HG03039 (cell line): ENCODE measurements at regions not wholly inside any gene's neighbourhood (a gene's known extent, or its start where the extent isn't known, plus 50 kb on each side); places are given as distances from the start of the nearest gene placed in this dataset.

ENCODE experiments used
- ATAC-seq: cut with Tn5 transposase; IDR thresholded peaks from one replicate; pipeline ENCODE4 v1.9.1; 2021; ENCODE audit warnings: mild to moderate bottlenecking, moderate library complexity; ENCODE audit not compliant: unreplicated experiment

DNA sequence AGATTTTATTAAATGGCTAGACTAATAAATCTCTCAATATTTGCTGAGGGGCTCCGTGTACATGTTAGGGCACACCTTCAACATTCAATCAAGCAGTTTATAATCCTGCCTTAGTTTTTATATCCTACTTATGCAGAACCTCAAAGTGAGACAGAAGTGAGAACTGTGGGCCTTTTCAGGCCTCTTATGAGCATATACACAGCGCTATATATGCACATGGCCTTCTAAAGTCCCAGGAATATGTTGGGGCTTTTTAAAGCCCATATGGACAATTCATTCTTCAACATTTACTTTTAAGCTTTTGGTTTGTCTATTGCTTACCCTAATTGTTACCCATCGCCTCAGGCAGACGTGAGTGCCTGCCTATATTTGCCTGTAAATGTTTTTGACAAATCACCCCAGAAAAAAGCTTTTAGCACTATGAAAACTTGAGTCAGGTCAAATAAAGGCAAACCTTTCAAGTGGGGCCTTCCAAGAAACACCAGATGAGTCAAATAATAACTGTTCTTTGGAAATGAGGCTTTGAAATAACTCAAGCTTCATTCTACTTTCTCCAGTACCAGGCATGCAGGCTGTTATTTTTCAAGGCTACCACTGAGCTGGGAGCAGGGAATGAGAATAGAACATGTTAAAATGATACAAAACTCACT, 58.2 kb downstream of the ESM1 start:
- ATAC-seq, result no peak

- ATAC-seq, result no peak
Observed at GRCh38 chr5:54924487-54924886, 60.9 kb downstream of the ESM1 start.

DNA sequence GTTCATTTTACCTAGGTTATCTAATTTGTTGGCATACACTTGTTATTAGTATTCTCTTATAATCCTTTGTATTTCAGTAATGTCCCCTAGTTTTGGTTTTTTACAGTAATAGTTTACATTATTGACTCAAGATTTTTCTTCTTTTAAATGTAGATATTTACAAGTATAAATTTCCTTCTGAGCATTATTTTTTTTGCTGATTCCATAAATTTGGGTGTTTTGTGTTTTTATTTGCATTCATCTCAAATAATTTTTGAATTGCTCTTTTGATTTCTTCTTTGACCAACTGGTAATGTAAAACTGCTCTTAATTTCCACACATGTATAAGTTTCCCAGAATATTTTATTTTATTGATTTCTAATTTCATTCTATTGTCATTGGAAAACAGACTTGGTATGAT, 68.1 kb downstream of the ESM1 start:
- ATAC-seq, result no peak

GRCh38 chr5:54915466-54916027, 69.8 kb downstream of the ESM1 start:
- no peak for ATAC-seq

GRCh38 chr5:54912021-54912420, 73.4 kb downstream of the ESM1 start:
- ATAC-seq, result no peak

GRCh38 chr5:54909911-54910870, 75.2 kb downstream of the ESM1 start:
- ATAC-seq, result no peak

DNA sequence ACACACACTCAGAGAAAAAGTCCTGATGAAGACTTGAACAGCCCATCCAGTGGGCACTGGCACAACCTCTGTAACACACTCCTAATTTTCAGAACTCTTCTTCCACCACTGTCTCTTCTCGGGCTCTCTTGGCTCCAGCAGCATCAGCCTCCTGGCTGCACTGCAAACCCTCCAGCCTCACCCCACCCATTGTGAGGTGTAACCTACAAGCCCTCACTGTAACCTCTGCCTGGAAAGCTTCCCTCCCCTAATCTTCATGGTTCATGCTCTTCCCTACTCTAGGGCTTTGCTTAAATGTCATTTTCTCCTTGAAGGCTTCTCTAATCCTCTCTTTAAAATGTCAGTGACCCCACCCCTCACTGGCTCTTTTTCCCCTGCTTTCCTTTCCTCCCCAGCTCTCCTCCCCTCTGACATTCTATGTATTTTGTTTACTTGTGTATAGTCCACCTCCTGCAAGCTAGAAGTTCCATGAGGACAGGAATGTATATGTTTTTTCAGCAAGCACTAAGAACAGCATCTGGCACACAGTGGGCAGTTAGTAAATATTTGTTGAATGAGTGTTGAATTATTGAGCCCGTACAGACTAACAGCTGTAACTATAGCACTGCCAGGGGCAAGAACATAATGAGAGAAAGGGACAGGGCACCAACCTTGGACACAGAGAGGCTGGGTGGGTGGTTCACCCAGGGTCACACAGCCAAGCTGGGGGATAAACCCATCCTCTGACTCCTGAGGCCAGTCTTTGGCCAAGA, 76.4 kb downstream of the ESM1 start:
- ATAC-seq, result no peak

- ATAC-seq, result no peak
Observed at GRCh38 chr5:54905942-54906537, 79.4 kb downstream of the ESM1 start.

DNA sequence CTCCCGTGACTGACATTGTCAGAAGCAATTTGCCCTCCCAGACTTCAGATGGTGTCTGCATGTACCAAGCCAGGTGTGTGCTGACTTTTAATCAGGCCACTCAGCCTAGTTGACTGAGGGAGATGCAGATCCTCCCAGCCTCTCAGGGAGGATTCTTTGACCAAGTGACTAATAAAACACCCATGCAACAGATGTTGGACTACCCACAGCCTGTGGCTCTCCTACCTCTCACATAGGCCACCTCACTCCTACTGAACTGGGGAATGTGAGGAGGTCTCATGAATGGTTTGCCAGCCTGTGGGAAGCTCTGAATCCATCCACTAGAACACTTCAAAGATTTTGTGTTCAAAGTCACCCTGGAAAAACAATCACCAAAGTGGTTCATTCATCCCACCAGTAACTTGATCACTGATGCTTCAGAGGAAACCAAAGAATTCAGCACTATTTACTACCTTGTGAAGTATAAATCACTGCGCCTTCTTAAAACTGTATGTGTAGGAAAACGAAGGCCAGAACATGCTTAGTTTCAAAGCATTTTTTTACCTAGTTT, 80.1 kb downstream of the ESM1 start:
- ATAC-seq, result no peak

DNA sequence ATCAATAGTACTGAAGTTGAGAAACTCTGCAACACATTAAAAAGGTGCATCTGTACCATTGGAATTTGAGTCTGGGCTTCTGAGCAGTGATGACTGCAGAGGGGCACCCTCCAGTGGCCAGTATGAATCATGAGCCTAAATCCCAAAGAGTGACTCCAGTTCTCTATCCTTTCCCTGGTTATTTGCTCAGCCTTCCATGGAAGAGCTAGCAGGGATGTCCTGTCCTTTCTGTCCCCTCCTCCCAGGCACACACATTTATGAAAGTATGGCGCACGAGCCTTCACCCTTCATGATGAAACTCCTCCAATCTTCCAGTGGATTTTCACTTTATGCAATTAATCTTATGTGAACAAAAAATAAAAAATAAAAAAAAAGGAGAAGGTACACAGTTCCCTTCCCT, 81.0 kb downstream of the ESM1 start:
- ATAC-seq, result no peak

DNA sequence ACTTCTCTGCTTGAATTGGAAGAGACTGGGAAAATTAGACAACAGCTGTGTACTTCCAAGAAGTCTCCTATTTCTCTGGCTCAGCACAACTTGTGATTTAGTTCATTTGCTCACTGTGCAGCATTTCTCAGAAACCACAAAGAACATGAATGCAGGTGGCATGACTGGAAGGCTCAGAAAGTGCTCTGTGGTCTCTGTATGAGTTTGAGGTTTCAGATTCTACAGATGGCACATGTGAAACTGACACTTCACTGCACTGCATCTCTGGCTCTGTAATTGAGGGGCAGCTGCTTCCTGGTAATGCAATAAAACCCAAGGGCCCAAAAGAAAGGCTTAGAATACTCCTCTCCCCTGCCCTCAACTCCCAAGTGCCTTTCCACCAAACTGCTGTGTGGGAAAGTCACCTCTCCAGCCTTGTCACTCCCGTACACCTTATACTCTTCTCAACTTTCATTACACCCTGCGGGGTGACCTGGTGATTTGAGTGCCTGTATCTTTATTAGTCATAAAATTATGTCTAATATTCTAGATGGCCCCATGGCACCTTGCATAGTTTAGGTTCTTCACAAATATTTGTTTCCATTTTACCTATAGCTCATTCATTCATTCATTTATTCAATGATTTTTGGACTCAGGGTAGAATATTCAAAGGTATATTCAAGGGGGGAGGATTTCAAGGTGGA, 82.5 kb downstream of the ESM1 start:
- ATAC-seq, result peak; percentile 100

GRCh38 chr5:54900984-54901725, 84.2 kb downstream of the ESM1 start:
- no peak for ATAC-seq

- no peak for ATAC-seq
Observed at GRCh38 chr5:54897001-54897400, 88.4 kb downstream of the ESM1 start.

DNA sequence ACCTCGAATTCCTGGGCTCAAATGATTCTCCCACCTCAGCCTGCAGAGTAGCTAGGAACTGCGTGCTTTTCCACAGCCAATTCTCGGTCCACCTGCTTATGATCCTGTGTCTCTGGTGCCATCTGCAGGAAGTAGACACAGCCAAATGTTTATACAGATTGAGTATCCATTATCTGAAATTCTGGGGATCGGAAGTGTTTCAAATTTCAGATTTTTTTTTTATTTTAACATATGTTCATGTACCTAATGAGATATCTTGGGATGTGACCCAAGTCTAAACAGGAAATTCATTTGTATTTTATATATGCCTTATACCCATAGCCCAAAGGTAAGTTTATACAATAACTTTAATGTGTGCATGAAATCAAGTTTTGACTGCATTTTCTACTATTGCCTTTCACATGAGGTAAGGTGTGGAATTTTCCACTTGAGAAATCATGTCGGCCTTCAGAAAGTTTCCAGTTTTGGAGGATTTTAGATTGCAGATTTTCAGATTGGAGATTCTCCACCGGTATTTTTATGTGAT, 89.5 kb downstream of the ESM1 start:
- ATAC-seq, result no peak

DNA sequence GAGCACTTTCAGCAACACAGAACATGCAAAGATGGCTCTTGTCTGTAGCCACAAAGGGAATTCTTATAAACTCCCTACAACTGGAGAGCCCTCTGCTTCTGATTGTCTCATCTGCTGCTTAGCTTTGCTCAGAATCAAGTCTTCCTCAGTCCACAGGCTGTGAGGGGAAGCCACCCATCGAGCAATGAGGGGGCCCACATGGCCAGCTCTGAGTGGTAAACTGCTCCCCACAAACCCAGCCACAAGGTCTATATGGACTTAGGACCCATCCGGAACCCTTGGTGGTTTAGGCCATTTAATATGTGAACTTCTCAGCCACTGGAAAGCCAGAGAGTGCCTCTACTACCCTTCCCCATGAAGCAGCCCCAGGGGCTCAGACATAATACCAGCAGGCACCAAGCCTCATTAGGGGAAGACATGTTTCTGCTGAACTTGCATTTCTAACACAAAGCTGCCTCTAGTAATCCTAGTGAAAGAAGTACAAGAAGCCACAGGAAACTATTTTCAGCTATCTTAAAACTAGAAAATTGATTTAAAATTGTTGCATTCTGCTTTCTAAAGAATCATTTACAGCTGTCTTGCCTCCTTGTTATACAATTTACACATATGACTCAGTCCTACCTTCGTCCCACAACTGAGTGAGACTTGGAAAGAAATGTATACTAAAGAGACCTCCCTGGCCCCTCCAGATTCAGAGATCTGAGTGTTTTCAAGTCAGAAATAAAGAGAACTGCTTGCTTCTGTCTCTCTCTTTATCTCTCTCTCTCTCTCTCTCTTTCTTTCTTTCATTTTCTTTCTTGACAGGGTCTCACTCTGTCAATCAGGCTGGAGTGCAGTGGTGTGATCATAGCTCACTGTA, 90.2 kb downstream of the ESM1 start:
- no peak for ATAC-seq

DNA sequence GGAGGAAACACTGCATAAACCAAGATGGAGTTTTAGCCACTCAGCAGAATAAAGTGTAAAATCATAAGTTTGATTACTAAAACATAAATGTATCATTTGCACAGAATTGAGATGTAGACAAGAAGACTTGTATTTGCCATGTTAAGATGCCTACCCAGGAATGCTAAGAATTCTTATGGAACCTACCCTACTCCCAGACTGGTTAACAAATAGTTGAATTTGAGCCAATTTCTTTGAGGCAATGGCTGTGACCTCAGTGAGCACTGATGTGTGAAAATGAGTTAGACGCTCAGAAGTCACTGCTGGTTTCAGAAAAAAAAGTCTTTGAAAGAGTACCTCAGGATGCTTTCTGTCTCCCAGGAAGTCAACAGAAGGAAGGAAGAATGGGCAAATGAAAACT, 95.6 kb downstream of the ESM1 start:
- ATAC-seq, result no peak

- ATAC-seq, result no peak
Observed at GRCh38 chr5:54887663-54888062, 97.7 kb downstream of the ESM1 start.

DNA sequence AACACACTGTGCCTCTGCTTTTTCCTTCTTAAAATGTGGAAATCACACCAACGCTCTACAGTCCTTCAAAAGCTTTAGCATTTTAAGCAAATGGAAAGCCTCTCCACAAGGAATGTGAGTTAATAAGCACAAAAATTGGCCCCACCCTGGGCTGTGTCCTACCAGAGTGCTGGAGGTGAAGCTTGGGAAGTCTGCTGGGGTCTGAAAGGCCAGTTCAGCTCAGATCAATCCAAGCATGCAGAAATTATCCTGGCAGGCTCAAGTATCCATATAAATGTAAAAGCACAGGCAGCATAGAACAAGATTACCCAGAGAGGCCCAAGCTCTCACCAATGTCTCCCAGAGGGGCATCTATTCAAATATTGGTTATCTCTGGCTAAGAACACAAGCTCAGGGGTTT, 98.5 kb downstream of the ESM1 start:
- no peak for ATAC-seq
